ENCODE measurements at regions not wholly inside any gene's neighbourhood (a gene's known extent, or its start where the extent isn't known, plus 50 kb on each side); places are given as distances from the start of the nearest gene placed in this dataset.

DNA sequence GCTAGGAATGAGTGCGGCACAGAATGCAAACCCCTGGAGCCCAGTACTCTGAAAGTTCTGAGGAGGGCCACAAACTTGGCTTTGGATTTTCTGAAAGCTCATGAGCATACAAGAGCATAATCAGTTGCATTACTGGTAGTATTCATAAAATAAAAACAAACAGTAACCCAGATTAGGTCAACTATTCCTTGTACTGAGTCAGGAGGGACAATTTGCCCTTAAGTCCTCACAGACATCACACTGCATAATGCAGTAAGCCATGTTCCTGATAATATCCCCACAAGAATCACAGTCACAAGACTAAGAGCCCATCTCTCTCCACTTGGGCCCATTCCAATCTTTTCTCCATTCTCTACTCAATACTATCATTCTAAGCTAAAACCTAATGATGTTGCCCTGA, 126.9 kb upstream of the NEIL3 start:
- Histone ChIP-seq H3K9me3 (ENCODE audit: low read depth, low read length) (no peaks in the 10 kb centered on the region), H3K4me2 (ENCODE audit: insufficient read depth, low read length) (no peak overlapping the region), H2AFZ (ENCODE audit: low read length) (no peak overlapping the region), H3K4me1 (ENCODE audit: insufficient read depth, low read length) (peaks cover 34% of the 10 kb centered on the region), H3K27me3 (ENCODE audit: insufficient read depth, low read length) (no peaks in the 10 kb centered on the region), H3K27ac (ENCODE audit: low read depth, low read length) (peak overlapping the region; percentile 18), H3K36me3 (ENCODE audit: insufficient read depth, low read length) (no peaks in the 10 kb centered on the region), H3K79me2 (ENCODE audit: insufficient read depth, low read length) (no peaks in the 10 kb centered on the region), H4K20me1 (ENCODE audit: insufficient read depth, low read length) (no peaks in the 10 kb centered on the region), H3K4me3 (ENCODE audit: insufficient read depth, low read length) (no peak overlapping the region)
- TF ChIP-seq, protein P1, sequence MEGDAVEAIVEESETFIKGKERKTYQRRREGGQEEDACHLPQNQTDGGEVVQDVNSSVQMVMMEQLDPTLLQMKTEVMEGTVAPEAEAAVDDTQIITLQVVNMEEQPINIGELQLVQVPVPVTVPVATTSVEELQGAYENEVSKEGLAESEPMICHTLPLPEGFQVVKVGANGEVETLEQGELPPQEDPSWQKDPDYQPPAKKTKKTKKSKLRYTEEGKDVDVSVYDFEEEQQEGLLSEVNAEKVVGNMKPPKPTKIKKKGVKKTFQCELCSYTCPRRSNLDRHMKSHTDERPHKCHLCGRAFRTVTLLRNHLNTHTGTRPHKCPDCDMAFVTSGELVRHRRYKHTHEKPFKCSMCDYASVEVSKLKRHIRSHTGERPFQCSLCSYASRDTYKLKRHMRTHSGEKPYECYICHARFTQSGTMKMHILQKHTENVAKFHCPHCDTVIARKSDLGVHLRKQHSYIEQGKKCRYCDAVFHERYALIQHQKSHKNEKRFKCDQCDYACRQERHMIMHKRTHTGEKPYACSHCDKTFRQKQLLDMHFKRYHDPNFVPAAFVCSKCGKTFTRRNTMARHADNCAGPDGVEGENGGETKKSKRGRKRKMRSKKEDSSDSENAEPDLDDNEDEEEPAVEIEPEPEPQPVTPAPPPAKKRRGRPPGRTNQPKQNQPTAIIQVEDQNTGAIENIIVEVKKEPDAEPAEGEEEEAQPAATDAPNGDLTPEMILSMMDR (IDR thresholded peaks at IDR 0.05; ENCODE audit: extremely low read depth, low read depth, low read length): no peak
- DNase-seq (ENCODE audit: insufficient read length, low spot score, missing footprints): no peak

DNA sequence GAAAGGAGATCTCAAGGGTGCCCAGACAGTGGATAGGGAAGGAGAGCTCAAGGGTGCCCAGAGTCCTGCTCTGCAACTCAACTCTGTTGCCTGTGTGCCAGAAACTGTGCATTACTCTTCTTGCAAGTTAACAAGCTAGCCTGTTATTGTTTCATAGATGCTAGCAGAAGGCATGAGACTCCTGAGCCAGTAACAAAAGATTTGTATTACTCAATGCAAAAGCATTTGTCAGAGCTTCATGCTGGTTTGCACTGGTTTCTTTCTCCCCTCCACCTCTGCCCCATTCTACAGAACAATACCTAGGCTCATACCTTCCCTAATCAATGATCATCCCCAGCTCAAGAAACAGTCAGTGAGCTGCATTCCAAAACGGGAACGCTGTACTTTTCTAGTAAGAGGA, 124.5 kb upstream of the NEIL3 start:
- H3K27me3 ChIP-seq (ENCODE audit: insufficient read depth, low read length): no peaks in the 10 kb centered on the region
- H4K20me1 ChIP-seq (ENCODE audit: insufficient read depth, low read length): no peaks in the 10 kb centered on the region
- H3K9me3 ChIP-seq (ENCODE audit: low read depth, low read length): no peaks in the 10 kb centered on the region
- TF ChIP-seq, protein P1 (IDR thresholded peaks at IDR 0.05; ENCODE audit: extremely low read depth, low read depth, low read length): no peak
- H3K27ac ChIP-seq (ENCODE audit: low read depth, low read length): no peak overlapping the region
- H3K4me1 ChIP-seq (ENCODE audit: insufficient read depth, low read length): peaks cover 21% of the 10 kb centered on the region
- no peak overlapping the region for H3K4me2 ChIP-seq (ENCODE audit: insufficient read depth, low read length)
- no peak overlapping the region for H3K4me3 ChIP-seq (ENCODE audit: insufficient read depth, low read length)
- no peaks in the 10 kb centered on the region for H3K79me2 ChIP-seq (ENCODE audit: insufficient read depth, low read length)
- H2AFZ ChIP-seq (ENCODE audit: low read length): peak overlapping the region; percentile 43
- no peaks in the 10 kb centered on the region for H3K36me3 ChIP-seq (ENCODE audit: insufficient read depth, low read length)
- no peak for DNase-seq (ENCODE audit: insufficient read length, low spot score, missing footprints)

DNA sequence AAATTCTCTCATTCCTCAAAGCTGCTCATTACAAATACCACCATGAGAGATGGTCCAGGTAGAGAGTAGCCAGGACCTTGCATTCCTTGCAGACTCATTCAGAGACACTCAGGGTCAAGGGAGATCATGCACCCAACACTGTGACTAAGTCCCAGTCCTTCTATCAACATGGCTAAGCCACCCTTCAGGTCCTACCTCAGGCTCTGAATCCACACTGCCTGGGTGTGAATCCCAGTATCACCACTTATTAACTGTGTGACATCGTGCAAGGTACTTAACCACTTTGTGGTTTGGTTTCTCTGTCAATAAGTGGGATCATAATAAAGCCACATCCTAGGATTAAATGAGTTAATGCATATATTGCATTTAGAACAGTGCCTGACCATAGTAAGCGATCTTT, 124.1 kb upstream of the NEIL3 start:
- no peaks in the 10 kb centered on the region for H3K79me2 ChIP-seq (ENCODE audit: insufficient read depth, low read length)
- H3K4me3 ChIP-seq (ENCODE audit: insufficient read depth, low read length): no peak overlapping the region
- TF ChIP-seq, protein P1 (IDR thresholded peaks at IDR 0.05; ENCODE audit: extremely low read depth, low read depth, low read length): no peak
- H3K9me3 ChIP-seq (ENCODE audit: low read depth, low read length): no peaks in the 10 kb centered on the region
- no peak overlapping the region for H2AFZ ChIP-seq (ENCODE audit: low read length)
- H3K4me1 ChIP-seq (ENCODE audit: insufficient read depth, low read length): peaks cover 21% of the 10 kb centered on the region
- H4K20me1 ChIP-seq (ENCODE audit: insufficient read depth, low read length): no peaks in the 10 kb centered on the region
- no peak for DNase-seq (ENCODE audit: insufficient read length, low spot score, missing footprints)
- no peak overlapping the region for H3K27ac ChIP-seq (ENCODE audit: low read depth, low read length)
- H3K27me3 ChIP-seq (ENCODE audit: insufficient read depth, low read length): no peaks in the 10 kb centered on the region
- no peaks in the 10 kb centered on the region for H3K36me3 ChIP-seq (ENCODE audit: insufficient read depth, low read length)
- H3K4me2 ChIP-seq (ENCODE audit: insufficient read depth, low read length): no peak overlapping the region

DNA sequence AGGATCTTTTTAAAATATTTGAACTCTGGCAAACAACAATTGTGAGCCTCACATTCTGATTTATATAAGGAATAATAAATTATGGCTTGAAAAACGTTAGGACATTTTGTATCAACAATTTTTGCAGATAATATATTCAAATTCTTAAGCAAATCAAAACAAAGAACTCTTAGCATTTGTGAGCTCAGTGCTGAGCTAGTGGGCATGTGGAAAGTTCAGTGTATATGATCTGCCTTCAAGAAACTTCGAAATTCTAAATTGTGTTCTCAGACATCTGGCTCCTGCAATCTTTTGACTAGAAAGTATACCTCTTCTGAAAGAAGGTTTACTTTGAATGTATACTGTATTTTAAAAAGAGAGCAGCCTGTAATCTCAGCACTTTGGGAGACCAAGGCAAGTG, 122.3 kb upstream of the NEIL3 start:
- H3K27ac ChIP-seq (ENCODE audit: low read depth, low read length): no peak overlapping the region
- H3K4me3 ChIP-seq (ENCODE audit: insufficient read depth, low read length): no peak overlapping the region
- H3K79me2 ChIP-seq (ENCODE audit: insufficient read depth, low read length): no peaks in the 10 kb centered on the region
- peaks cover 25% of the 10 kb centered on the region for H3K4me1 ChIP-seq (ENCODE audit: insufficient read depth, low read length)
- no peaks in the 10 kb centered on the region for H3K9me3 ChIP-seq (ENCODE audit: low read depth, low read length)
- H4K20me1 ChIP-seq (ENCODE audit: insufficient read depth, low read length): no peaks in the 10 kb centered on the region
- H3K36me3 ChIP-seq (ENCODE audit: insufficient read depth, low read length): no peaks in the 10 kb centered on the region
- no peak overlapping the region for H3K4me2 ChIP-seq (ENCODE audit: insufficient read depth, low read length)
- peak overlapping the region; percentile 64 for H2AFZ ChIP-seq (ENCODE audit: low read length)
- H3K27me3 ChIP-seq (ENCODE audit: insufficient read depth, low read length): no peaks in the 10 kb centered on the region
- DNase-seq (ENCODE audit: insufficient read length, low spot score, missing footprints): no peak
- TF ChIP-seq, protein P1 (IDR thresholded peaks at IDR 0.05; ENCODE audit: extremely low read depth, low read depth, low read length): no peak
